Right forelimb (tissue), 1 donor: ENCODE measurements at regions not wholly inside any gene's neighbourhood (a gene's known extent, or its start where the extent isn't known, plus 50 kb on each side); places are given as distances from the start of the nearest gene placed in this dataset.
"Not testable (repeated sequence)": the region's sequence is repeated elsewhere in the genome, so short reads cannot be mapped to it uniquely, and the experiment has no call there.

Experiments used
- DNase-seq: peaks from one replicate; pipeline ENCODE4 v3.0.0-alpha.2; 2018

DNA sequence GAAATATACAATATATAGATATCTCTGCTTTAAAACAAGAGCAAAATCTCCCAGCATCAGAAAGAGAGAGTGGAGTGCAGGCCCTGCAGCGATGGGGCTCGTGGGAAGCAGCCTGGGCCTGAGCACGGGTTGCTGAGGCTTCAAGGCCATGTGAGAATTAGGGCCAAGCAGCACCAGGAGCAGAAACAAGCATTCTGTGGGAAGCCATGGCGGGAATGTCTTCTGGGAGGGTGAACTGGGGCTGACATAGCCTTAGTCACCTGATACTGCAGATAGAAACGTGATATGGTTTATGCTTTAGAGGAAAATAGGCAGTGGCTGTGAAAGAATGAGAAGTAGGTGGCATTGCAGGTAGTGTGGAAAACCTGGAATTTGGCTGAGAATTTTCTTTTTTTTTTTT lies 472.3 kb downstream of the IRS2 start:
- no peak for DNase-seq

DNA sequence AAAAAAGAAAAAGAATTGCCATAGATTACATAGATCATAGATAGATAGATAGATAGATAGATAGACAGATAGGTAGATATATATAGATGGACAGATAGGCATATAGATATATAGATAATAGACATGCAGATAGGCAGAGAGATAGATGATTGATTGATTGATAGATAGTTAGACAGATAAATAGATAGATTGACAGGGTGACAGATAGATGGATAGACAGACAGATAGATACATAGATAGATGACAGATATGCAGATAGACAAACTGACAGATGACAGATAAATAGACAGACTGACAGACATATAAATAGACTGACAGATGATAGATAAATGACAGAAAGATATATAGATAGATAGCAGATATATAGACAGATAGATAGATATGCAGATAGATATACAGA lies 474.0 kb downstream of the IRS2 start:
- no peak for DNase-seq

DNA sequence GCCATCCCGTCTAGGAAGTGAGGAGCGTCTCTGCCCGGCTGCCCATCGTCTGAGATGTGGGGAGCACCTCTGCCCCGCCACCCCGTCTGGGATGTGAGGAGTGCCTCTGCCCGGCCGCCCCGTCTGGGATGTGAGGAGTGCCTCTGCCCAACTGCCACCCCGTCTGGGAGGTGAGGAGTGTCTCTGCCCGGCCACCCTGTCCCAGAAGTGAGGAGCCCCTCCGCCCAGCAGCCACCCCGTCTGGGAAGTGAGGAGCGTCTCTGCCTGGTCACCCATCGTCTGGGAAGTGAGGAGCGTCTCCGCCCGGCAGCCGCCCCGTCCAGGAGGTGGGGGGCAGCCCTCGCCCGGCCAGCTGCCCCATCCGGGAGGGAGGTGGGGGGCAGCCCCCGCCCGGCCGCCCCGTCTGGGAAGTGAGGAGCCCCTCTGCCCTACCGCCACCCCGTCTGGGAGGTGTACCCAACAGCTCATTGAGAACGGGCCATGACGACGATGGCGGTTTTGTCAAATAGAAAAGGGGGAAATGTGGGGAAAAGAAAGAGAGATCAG lies 474.9 kb downstream of the IRS2 start:
- not testable (repeated sequence) for DNase-seq

DNA sequence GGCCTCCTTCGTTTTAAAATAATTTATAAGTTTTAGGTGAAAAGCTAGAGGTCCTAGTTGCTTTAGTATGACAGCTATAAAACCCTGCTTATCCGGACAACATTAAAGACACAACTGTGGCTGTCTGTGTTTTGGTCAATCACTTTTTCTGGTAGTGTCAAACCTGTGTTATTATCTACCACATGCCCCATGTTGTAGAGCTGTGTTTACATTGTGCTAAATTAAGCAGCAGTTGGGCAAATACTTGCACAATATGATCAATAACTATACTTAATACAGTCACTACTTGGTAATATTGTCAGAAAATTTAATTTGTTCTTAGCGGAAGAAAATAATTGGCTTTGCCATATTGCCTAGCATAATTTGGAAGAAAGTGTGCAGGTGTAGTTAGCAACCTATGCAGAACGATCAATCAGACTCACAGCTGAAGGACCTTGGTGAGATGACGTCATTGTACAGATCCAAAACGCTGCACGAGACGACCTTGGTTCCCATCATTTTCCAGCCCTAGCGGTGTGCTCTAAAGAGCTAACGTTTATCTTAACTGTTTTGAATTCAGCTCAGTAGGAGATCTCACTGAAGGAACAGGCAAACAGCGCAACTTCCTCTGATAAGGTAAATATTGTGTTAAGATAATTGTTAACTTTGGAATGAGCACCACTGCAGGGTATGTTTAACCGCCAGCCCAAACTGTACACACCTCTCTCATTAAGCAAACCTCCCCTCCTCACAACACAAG lies 476.6 kb downstream of the IRS2 start:
- no peak for DNase-seq

DNA sequence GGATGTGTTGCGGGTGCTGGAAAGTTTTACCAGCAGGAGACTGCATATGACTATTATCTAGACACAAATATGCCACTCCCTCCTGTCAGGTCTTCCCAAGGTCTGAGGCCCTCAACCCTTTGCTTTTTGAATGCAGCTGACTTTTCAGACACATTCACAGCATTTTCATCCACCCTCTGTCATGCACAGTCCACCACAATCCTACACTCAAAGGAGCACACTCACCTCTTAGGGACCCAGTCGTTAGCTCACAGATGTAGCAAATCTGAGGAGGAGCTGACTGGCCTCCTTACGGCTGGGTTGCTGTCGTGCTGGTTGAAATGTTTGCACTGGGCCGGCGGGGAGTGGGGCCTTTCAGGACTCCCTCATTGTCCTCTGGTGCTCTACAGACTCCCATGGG lies 479.4 kb downstream of the IRS2 start:
- DNase-seq: no peak

DNA sequence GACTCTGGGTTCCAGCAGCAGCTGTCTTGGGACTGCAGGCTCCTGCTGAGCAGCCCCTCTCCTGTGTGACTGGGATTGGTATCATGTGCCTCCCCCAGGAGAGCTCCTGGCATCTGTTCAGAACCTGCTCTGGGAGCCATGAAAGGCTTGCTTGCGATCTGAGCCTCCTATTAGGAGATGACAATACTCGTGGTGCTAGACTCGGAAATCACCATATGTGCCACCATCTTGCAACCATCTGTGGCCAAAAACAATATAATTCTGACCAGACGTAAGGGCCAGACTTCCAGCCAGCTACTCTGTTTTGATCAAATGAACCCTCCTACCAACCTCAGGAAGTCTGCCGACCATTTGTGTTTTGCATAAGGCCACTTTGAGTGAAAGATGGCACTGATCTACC lies 484.7 kb downstream of the IRS2 start:
- DNase-seq: no peak

DNA sequence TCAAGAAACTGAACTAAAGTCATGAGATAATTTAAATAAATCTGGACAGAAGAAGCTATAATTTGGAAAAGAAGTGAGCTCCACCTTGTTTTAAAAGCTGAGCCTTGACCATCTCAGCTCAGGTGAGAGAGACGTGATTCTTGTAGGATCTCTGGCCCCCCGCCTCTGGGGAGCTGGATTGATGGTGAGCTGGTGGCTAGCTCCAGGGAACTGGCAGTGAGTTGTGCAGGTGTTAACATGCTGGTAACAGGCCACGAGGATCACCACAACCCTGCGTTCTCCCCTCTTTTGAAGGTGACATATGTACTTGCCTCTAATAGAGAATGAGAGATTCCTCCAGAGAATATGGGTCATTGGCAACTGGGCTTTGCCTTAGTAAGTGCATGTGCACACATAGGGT lies 485.1 kb downstream of the IRS2 start:
- no peak for DNase-seq

DNA sequence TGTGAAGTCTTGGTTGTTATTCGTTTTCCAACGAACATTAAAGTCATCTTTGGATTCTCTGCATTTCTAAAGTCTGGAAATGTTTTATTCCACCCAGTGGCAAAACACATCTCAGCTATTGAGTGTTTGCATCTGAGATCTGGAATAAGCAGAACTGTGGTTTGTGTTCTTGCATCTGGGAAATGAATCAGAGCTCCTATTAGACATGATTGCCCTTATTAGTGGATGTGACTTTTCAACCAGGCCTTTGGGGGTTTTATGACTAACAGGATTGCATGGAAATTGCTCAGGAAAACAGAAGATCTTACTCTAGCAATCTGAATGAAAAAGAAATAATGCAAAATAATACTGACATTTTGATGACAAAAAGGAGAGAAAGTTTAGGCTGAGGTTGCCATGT lies 488.8 kb downstream of the IRS2 start:
- no peak for DNase-seq

DNA sequence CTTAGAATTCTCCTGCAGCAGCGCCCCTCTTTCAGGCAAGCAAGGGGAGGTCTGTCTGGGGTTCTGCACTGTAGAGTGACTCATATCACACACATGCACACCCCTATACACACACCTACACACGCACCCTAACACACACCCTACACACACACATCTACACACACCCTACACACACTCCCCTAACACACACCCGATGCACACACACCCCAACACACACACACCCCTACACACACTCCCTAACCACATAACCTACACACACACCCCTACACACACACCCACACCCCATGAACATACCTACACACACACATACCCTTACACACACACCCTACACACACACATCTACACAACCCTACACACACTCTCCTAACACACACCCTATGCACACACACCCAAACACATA lies 493.2 kb downstream of the IRS2 start:
- DNase-seq: no peak

DNA sequence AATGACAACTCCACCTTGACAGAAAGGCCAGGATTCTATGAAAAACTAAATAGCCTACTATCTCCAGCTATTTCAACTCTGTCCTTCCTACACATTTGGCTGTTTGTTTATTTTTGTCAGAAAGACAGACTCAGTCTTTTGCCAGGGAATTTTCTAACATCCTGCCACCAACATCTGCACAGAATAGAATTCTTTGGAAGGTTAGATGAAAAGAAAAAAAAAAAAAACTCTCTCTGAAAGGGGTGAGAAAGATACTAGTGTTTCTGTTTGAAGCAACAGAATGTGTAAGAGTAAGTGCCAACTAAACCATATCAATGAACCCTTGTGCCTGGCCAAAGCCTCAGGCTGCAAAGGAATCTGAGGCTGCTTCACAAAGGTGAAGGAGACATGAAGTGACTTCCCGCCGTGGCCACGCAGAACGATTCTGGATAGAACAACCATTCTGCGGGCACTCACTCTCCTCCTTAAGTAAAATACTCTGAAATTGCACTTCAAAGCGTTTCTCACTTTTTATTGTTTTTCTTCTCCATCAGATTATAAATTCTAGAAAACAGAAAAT lies 498.2 kb downstream of the IRS2 start:
- no peak for DNase-seq

DNA sequence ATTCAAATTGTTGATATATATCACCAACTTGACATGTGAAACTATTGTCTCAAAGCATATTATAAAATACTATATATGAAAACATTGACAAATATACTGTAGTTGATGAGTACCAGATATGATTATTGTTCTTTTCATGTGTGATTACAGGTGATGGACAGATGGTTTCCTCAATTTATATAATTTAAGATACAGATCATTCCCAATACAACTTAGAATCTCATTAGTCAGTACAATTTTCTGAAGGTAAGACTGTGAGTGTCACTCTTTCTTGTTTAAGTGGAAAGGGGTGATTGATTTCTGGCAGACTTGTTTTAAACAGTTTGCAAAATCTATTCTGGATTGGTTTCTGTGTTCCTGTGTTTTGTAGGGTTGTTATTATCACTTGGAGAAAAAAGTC lies 498.8 kb downstream of the IRS2 start:
- no peak for DNase-seq

DNA sequence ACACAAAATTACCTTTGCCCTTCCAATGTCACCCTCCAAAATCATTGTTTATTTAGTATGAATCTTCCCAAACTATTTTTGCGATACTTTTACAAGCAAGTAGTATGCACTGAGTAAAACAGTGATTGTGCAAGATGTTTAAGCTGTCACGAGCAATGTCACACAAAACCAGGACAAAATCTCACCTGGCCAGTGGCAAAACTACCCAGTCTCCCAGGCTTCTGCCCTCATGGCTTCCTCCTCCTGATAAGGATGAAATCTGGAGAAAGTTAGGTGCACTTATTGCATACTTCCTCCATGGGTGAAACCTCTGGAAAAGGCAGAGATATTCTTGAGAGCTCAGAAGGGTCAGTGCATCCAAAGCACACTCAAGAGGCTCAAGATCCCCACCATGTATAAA lies 500.8 kb downstream of the IRS2 start:
- DNase-seq: no peak

DNA sequence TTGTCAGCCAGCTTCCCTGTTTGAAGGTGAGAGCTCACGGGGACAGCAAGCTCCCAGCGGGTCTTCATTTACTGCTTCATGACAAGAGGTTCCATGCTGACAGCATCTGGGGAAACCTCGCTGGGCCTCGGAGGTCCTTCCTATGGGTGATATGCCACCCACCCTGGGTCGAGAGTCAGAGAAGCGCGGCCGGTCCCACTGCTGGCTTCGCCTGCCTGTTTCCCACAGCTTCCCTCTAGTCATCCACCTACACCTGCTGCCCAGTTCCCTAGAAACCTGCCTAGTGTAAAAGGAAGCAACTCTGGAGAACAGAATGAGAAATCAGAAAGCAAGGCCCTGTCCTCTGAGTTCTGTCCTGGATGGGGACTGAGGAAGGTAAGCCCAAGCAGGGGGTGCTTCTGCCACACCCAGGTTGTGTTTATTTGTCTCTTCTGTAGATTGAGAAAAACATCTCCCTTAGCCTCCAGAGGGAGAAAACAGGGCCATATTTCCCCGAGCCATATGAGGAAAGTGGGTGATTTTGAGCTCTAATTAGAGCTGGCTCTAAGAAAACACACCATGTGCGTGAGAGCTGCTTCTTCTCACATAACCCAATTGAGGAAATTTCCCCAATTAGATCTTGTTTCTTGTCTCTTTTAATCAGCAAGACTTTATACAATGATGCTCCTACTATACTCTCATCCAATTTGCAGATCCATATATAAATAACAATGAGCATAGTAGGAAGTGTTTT lies 504.3 kb downstream of the IRS2 start:
- no peak for DNase-seq

DNA sequence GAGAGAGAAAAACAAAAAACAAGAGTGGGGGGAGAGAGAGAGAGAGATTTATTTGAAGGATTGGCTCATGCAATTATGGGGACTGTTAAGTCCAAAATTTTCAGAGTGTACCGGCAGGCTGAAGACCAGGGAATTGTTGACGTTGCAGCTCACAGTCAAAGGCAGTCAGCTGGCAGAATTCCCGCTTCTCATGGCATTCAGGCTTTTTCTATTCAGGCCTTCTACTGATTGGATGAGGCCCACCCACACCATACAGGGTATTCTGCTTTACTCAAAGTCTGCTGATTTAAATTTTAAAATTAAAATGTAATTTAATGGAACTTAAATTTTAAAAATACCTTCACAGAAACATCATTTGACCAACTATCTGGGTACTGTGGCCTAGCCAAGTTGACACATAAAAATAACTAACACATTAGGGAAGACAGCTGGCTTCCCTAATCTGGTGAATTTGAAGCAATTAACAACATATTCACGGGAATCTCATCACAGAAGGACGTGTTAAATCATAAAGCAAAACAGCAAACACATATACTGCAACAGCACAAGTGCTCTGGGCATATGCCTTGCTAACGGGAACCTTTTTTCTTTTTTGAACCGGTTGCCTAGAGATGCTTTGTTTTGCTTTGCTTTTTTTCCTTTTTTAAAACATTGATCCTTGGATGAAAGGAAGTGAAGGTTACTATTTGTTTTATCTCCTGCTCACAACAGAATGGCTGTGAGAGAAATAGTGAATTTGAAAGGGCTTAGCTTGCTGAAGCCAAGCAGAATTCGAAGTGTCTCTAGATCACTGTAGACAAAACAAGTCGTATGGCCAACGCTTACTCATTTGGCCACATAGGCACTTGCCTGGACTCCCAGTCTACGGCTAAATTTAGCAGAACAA lies 505.1 kb downstream of the IRS2 start:
- no peak for DNase-seq

DNA sequence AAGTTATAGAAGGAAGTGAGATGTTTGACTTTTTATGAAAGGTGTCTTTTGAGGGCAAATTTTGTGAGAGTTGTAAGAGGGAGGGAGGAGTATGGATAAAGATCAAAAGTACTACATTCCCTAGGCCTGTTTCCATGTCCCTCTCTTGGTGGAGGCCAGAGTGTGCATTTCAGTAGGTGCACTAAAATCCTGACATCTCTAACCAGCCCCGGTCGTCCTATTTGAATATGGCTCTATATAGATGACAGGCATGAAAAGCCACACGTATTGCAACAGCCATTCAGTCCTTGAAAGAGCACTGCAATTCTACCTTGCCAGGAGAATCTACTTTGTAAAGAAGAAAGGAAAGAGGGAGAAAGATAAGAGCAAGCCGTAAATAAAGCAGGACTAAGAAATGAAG lies 510.1 kb downstream of the IRS2 start:
- DNase-seq: no peak

DNA sequence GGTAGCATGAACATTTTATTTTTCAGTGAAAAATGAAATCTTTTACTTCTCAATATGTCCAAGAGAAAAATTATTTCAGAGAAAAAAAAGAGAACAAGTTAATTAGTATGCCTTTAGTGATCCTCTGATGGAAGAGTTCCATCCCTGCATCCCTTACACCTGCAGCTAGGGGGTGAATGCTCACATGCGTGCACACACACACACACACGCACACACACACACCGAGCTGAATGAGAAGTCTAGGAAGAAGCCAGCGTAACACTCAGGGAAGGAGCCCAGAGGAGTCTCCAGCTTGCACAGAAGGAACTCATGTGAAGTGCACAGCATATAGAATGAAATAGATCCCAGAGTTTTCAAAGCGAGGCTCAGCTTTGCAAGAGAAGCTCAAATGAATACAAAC lies 510.5 kb downstream of the IRS2 start:
- DNase-seq: no peak

DNA sequence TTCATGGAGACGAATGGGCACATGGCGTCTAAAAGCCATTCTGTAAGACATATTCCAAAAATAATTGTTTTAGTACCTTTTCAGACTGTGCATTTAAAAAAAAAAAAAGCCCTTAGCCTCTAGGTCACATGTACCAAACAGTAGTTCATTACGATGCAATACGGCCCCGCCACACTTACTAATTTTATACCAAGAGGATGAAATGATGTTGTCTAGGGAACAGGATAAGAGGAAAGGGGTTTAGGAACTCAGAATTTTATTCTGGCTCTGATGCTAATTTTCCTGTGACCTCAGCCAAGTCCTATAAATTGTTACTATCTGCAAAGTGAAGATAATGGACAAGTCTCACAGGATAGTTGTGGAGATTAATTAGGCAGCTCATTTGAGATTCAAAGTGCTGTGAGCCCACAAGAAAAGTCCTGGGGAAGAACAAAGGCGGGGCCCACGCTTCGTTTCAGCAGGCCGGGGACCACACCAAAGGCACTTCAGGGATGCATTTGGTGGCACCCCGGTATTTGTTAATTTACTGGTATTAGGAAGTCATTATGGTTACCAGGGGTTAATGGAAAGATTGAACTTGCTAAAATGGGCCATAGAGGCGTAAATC lies 511.1 kb downstream of the IRS2 start:
- no peak for DNase-seq

DNA sequence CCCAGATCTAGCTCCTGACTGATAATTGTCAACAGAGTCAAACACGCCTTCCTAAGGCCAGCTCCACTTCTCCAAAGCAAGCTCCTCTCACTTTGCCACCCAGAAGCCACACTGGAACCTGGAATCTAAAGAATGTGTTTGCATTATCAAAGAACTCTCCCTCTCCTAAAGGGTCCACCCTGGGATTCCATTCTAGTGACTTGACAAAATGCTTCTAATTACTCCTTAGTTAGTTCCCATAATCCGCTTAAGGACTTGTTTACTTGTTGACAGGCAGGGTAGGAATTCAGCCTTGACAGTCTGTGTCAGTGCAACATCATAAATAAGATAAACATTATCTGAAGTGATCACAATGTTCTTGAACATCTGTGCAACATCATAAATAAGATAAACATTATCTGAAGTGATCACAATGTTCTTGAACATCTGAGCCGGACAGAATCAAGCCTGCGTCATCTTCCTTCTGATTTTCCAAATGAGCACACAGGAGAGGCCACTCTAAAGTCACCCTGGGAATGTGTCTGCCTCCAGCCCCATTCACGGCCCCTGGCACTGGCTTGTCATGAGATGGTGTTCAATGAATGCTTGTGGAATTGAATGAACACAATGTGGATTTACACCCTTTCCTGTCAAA lies 512.1 kb downstream of the IRS2 start:
- no peak for DNase-seq

DNA sequence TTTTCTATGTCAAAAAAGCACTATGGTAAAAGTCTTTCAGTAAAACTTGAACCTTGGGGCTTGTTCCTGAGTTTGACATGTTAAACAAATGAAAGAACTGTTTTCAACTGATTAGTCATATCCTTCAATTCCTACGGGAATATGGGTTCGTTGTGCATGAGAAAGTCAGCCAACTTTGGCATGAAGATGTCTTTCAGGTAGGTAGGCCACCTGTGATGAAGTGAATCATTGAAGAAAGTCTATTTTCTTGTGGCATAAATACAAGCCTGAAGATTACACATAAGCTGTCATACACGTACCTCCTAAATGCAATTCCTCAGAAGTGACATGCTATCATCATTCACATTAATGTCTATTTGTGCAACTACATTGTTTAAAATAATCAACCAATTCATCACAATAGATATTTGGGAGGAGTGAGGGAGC lies 513.0 kb downstream of the IRS2 start:
- DNase-seq: no peak

DNA sequence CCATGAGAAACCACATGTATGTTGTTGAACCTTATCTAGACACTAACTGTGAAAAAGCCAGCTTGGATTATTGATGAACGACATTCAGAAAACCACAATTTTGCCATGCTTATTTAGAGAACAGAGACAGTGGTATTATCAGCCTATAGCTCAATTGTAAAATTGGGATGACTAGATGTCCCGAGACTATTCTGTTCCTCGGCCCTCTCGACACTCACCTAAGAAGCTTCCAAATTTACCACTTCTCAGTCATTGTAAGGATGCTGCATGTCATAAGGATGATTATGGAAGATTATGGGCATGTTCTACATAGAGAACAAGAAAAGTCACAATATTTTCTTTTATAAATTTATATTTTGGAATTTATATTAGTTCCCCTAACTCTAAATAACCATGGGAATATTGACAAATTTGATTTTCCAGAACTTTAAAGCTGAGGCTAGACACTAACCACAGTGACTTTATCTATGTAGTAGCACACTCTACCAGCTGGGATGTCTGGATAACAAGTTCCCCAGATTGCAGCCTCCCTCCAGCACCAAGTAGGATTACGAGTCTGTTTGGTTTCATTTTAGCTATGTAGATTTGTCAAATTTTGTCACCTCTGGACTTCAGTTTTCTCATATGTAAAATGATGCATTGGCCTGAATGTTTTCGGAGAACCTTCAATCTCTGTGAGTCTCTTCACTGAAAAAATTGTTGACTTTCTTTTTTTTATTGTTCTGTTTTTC lies 513.6 kb downstream of the IRS2 start:
- no peak for DNase-seq
